PC-9 (cell line): ENCODE measurements at regions not wholly inside any gene's neighbourhood (a gene's known extent, or its start where the extent isn't known, plus 50 kb on each side); places are given as distances from the start of the nearest gene placed in this dataset.

Experiments used
- BruUV-seq: library from RNA; stranded (reverse); fragments of 400-500 nt; replicated peaks from 2 replicates; lab custom pipeline; 2021; lab: Mats Ljungman, UMichigan
- CTCF ChIA-PET: fragments of 300-600 bp; sonication (Branson Sonifier 250); formaldehyde crosslinking; loops from one replicate; lab custom pipeline; 2022; ENCODE audit warnings: antibody characterized with exemption; lab: Charles Lee
- POLR2A ChIA-PET: fragments of 300-600 bp; sonication (Branson Sonifier 250); formaldehyde crosslinking; loops from one replicate; lab custom pipeline; 2022; ENCODE audit warnings: antibody characterized with exemption; ENCODE audit not compliant: unreplicated experiment; lab: Charles Lee
- DNase-seq, 2 experiments: peaks; one replicate each; pipeline versions ENCODE4 v3.0.0 to v3.0.0-alpha.2; 2015 to 2022; ENCODE audit warnings: mixed read lengths in 1 of 2
- H2AFZ ChIP-seq: fragments of 200-600 bp; sonication (generic); 2 replicates; pipeline ENCODE4 v1.8.1; 2017; ENCODE audit warnings: antibody characterized with exemption
- H3F3A ChIP-seq: fragments of 200-600 bp; sonication (generic); 2 replicates; pipeline ENCODE4 v1.8.1; 2017; ENCODE audit warnings: antibody characterized with exemption, mild to moderate bottlenecking, low read depth; ENCODE audit not compliant: insufficient read depth
- H3K27ac ChIP-seq: fragments of 200-600 bp; sonication (generic); 2 replicates; pipeline ENCODE4 v1.6.1; 2016; ENCODE audit warnings: mixed run types
- H3K27me3 ChIP-seq: fragments of 200-600 bp; sonication (generic); 2 replicates; pipeline ENCODE4 v1.6.1; 2016; ENCODE audit warnings: low read depth, mixed run types; ENCODE audit not compliant: insufficient read depth
- H3K36me3 ChIP-seq: fragments of 200-600 bp; sonication (generic); 2 replicates; pipeline ENCODE4 v1.6.1; 2016; ENCODE audit warnings: low read depth, mixed run types
- H3K4me1 ChIP-seq: fragments of 200-600 bp; sonication (generic); replicated peaks from 2 replicates; pipeline ENCODE4 v1.6.1; 2016; ENCODE audit warnings: mixed run types; ENCODE audit not compliant: insufficient read depth
- H3K4me2 ChIP-seq: fragments of 200-600 bp; sonication (generic); 2 replicates; pipeline ENCODE4 v1.6.1; 2017; ENCODE audit warnings: mixed run types
- H3K4me3 ChIP-seq: fragments of 200-600 bp; sonication (generic); 2 replicates; pipeline ENCODE4 v1.6.1; 2016; ENCODE audit warnings: mixed run types
- H3K79me2 ChIP-seq: fragments of 200-600 bp; sonication (generic); 2 replicates; pipeline ENCODE4 v1.6.1; 2017; ENCODE audit warnings: low read depth, mixed run types
- H3K9me2 ChIP-seq: fragments of 200-600 bp; sonication (generic); 2 replicates; pipeline ENCODE4 v1.8.1; 2017; ENCODE audit warnings: mild to moderate bottlenecking; ENCODE audit not compliant: insufficient read depth
- H3K9me3 ChIP-seq: fragments of 200-600 bp; sonication (generic); 2 replicates; pipeline ENCODE4 v1.8.1; 2016; ENCODE audit warnings: low read depth; ENCODE audit not compliant: insufficient read depth
- H4K20me1 ChIP-seq: fragments of 200-600 bp; sonication (generic); 2 replicates; pipeline ENCODE4 v1.8.1; 2017; ENCODE audit not compliant: insufficient read depth
- EZH2 ChIP-seq: fragments of 200-600 bp; sonication (generic); IDR thresholded peaks from 2 replicates; pipeline ENCODE4 v1.8.0; 2017; ENCODE audit warnings: antibody characterized with exemption, low read depth
- intact Hi-C: fragments of 100-400 bp; cut with micrococcal nuclease; formaldehyde crosslinking; loops from one replicate; pipeline ENCODE4 v1.10.0; 2022; ENCODE audit not compliant: unreplicated experiment
- TF ChIP-seq, protein P1 (sequence below): fragments of 200-600 bp; sonication (generic); conservative IDR thresholded peaks from 2 replicates; pipeline ENCODE4 v1.6.1; 2017; ENCODE audit warnings: mixed run types, antibody characterized with exemption, mild to moderate bottlenecking, moderate library complexity

DNA sequence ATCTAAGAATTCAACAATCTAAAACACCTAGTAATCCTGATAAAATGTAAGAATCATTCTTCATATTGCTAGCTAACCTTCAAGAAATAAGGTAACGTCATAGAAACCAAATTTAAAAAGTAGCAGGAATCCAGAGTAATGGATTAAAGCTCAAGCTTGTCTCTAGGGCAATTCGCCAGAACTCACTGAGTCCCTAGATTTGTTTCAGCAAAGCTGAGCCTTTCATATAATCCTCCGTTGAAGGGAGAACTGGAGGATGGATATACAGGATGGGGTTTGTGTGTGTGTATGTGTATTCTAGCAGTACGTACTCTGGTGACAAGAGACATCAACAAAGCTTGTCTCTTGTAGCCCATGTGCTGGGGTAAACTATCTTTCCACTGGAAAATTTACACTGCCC lies 2173.5 kb upstream of the AGA start:
- ChIA-PET CTCF (no interaction called here), POLR2A (no interaction called here)
- Histone ChIP-seq H3K79me2 (no peaks in the 10 kb centered on the region), H3K27me3 (no peaks in the 10 kb centered on the region), H3K27ac (no peak overlapping the region), H3K4me3 (no peak overlapping the region), H4K20me1 (no peaks in the 10 kb centered on the region), H2AFZ (no peak overlapping the region), H3K9me2 (no peaks in the 10 kb centered on the region), H3K4me2 (no peak overlapping the region), H3K4me1 (no peaks in the 10 kb centered on the region), H3F3A (no peaks in the 10 kb centered on the region), H3K9me3 (no peaks in the 10 kb centered on the region), H3K36me3 (no peaks in the 10 kb centered on the region)
- BruUV-seq: no TSS peak
- TF ChIP-seq, protein P1, sequence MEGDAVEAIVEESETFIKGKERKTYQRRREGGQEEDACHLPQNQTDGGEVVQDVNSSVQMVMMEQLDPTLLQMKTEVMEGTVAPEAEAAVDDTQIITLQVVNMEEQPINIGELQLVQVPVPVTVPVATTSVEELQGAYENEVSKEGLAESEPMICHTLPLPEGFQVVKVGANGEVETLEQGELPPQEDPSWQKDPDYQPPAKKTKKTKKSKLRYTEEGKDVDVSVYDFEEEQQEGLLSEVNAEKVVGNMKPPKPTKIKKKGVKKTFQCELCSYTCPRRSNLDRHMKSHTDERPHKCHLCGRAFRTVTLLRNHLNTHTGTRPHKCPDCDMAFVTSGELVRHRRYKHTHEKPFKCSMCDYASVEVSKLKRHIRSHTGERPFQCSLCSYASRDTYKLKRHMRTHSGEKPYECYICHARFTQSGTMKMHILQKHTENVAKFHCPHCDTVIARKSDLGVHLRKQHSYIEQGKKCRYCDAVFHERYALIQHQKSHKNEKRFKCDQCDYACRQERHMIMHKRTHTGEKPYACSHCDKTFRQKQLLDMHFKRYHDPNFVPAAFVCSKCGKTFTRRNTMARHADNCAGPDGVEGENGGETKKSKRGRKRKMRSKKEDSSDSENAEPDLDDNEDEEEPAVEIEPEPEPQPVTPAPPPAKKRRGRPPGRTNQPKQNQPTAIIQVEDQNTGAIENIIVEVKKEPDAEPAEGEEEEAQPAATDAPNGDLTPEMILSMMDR: no peak
- TF ChIP-seq EZH2: no peak
- intact Hi-C loops: no loop called here
- no peak for DNase-seq

DNA sequence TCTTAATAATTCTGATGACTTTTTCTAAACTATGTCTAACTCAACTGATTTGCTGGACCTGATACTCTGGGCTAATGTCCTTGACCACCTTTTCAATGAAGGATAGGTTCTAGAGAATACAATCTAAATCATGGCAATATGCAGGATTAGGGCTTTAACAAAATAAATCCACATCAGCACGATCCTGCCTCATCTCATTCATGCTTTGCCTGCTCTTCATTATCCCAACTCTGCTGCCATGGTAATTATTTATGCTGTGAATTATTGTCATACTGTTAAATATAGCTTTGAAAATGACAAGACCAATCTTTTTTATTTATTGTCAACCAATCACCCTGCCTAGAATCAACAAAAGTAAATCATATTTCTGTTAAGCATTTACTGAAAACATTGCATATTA lies 2176.7 kb upstream of the AGA start:
- Histone ChIP-seq H4K20me1 (no peaks in the 10 kb centered on the region), H3F3A (no peaks in the 10 kb centered on the region), H3K36me3 (no peaks in the 10 kb centered on the region), H3K4me2 (no peak overlapping the region), H3K4me1 (no peaks in the 10 kb centered on the region), H3K9me3 (no peaks in the 10 kb centered on the region), H3K27me3 (no peaks in the 10 kb centered on the region), H3K27ac (no peak overlapping the region), H3K9me2 (no peaks in the 10 kb centered on the region), H3K79me2 (no peaks in the 10 kb centered on the region), H2AFZ (no peak overlapping the region), H3K4me3 (no peak overlapping the region)
- intact Hi-C loops: no loop called here
- ChIA-PET POLR2A (no interaction called here), CTCF (no interaction called here)
- no TSS peak for BruUV-seq
- no peak for DNase-seq
- TF ChIP-seq EZH2: no peak
- TF ChIP-seq, protein P1: no peak

DNA sequence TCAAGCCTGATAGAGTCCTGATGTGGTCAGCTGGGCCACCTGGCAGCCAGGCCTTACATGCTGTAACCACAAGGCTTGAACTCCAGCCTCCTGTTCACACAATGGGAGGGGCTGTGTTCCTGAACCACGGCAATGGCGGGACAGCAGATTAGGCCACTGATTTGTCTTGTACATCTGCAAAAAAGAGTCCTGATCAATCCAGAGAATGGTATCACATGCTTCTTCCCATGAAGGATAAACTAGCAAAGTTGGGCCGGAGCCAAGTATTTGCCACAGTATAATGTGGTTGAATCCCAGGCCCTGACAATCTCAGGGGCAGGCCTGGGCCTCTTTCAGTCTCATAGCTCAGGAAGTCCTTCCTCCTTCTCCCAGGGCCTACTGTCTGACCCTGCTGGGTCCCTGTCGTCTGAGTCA lies 2182.5 kb upstream of the AGA start:
- Histone ChIP-seq H2AFZ (no peak overlapping the region), H4K20me1 (no peaks in the 10 kb centered on the region), H3K4me2 (no peak overlapping the region), H3K79me2 (no peaks in the 10 kb centered on the region), H3F3A (no peaks in the 10 kb centered on the region), H3K9me3 (no peaks in the 10 kb centered on the region), H3K9me2 (no peaks in the 10 kb centered on the region), H3K4me1 (no peaks in the 10 kb centered on the region), H3K36me3 (no peaks in the 10 kb centered on the region), H3K27ac (no peak overlapping the region), H3K27me3 (no peaks in the 10 kb centered on the region), H3K4me3 (no peak overlapping the region)
- no TSS peak for BruUV-seq
- intact Hi-C loops: loop anchor here (5.0 kb wide), 1 partner anchor 207 kb away; no protein-coding TSS in a partner anchor
- no peak for TF ChIP-seq EZH2
- TF ChIP-seq, protein P1: no peak
- CTCF ChIA-PET: interaction anchor here (0.5 kb wide), 1 partner anchor 85 kb away, joined by 3 read pairs; no protein-coding TSS in a partner anchor
- POLR2A ChIA-PET: no interaction called here
- DNase-seq: peak; percentile 33 to 47
